SK-N-MC (cell line): ENCODE measurements at regions not wholly inside any gene's neighbourhood (a gene's known extent, or its start where the extent isn't known, plus 50 kb on each side); places are given as distances from the start of the nearest gene placed in this dataset.
"Not testable (repeated sequence)": the region's sequence is repeated elsewhere in the genome, so short reads cannot be mapped to it uniquely, and the experiment has no call there.

ENCODE experiments used
- EZH2 ChIP-seq: fragments of 200-600 bp; sonication (generic); IDR thresholded peaks from one replicate; pipeline ENCODE4 v1.6.1; 2017; ENCODE audit warnings: antibody characterized with exemption
- FOXP2 ChIP-seq: optimal IDR thresholded peaks from 2 replicates; pipeline ENCODE3; 2011; ENCODE audit warnings: mild to moderate bottlenecking, moderate library complexity; ENCODE audit not compliant: insufficient read depth; ENCODE audit errors: extremely low read length, control extremely low read depth

DNA sequence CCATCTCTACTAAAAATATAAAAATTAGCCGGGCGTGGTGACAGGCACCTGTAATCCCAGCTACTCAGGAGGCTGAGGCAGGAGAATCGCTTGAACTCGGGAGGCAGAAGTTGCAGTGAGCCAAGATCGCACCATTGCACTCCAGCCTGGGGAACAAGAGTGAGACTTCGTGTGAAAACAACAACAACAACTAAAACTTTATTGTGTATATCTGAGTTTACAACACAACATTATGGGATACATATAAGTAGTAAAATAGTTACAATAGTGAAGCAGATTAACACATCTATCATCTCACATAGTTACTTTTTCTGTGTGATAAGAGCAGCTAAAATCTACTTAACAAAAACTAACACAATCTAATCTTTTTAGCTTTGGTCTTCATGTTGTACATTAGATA lies 132.4 kb upstream of the KLF6 start:
- not testable (repeated sequence) for TF ChIP-seq EZH2, FOXP2
